Fibroblast of lung (primary cell): ENCODE measurements at regions not wholly inside any gene's neighbourhood (a gene's known extent, or its start where the extent isn't known, plus 50 kb on each side); places are given as distances from the start of the nearest gene placed in this dataset.

Source experiments
- DNase-seq, 2 donors: peaks; one replicate each; pipeline versions ENCODE4 v3.0.0 to v3.0.0-alpha.2; 2010; ENCODE audit warnings: low read depth in 2 of 2
- H2AFZ ChIP-seq: 2 replicates; pipeline ENCODE4 v1.5.1; 2012; ENCODE audit warnings: low read length, control low read depth, inconsistent platforms
- H3K27ac ChIP-seq: 2 replicates; pipeline ENCODE4 v1.5.1; 2011; ENCODE audit warnings: low read length, control low read depth; ENCODE audit not compliant: insufficient read depth
- H3K27me3 ChIP-seq: 2 replicates; pipeline ENCODE4 v1.5.1; 2011; ENCODE audit warnings: mild to moderate bottlenecking, low read length; ENCODE audit not compliant: control insufficient read depth, insufficient read depth
- H3K36me3 ChIP-seq: 2 replicates; pipeline ENCODE4 v1.5.1; 2011; ENCODE audit warnings: low read length; ENCODE audit not compliant: control insufficient read depth, insufficient read depth
- H3K4me1 ChIP-seq: 2 replicates; pipeline ENCODE4 v1.5.1; 2011; ENCODE audit warnings: low read length; ENCODE audit not compliant: control insufficient read depth, insufficient read depth; ENCODE audit errors: extremely low read depth
- H3K4me2 ChIP-seq: 2 replicates; pipeline ENCODE4 v1.5.1; 2011; ENCODE audit warnings: low read length, control low read depth; ENCODE audit not compliant: insufficient read depth; ENCODE audit errors: extremely low read depth
- H3K4me3 ChIP-seq, 4 experiments: fragments of 200-600 bp in 1 of 4; sonication (generic) in 1 of 4; replicated peaks in 1 of 4; 2 replicates each; pipeline ENCODE4 v1.5.1; 2011 to 2016; ENCODE audit warnings: low read length in 4 of 4, low read depth in 3 of 4, mild to moderate bottlenecking in 3 of 4, control low read depth in 2 of 4, inconsistent platforms in 1 of 4, mixed read lengths in 1 of 4; ENCODE audit not compliant: insufficient read depth in 1 of 4; ENCODE audit errors: control extremely low read depth in 1 of 4
- H3K79me2 ChIP-seq: 2 replicates; pipeline ENCODE4 v1.5.1; 2012; ENCODE audit warnings: mild to moderate bottlenecking, low read length, inconsistent platforms; ENCODE audit not compliant: control insufficient read depth, insufficient read depth
- H3K9ac ChIP-seq: 2 replicates; pipeline ENCODE4 v1.5.1; 2011; ENCODE audit warnings: mild to moderate bottlenecking, low read length, control low read depth; ENCODE audit not compliant: insufficient read depth
- H3K9me3 ChIP-seq: 2 replicates; pipeline ENCODE4 v1.5.1; 2012; ENCODE audit warnings: low read depth, low read length; ENCODE audit not compliant: control insufficient read depth, insufficient read depth
- H4K20me1 ChIP-seq: 2 replicates; pipeline ENCODE4 v1.5.1; 2011; ENCODE audit warnings: low read length; ENCODE audit not compliant: control insufficient read depth, insufficient read depth; ENCODE audit errors: extremely low read depth
- EZH2 ChIP-seq: IDR thresholded peaks from 2 replicates; pipeline ENCODE4 v1.5.1; 2012; ENCODE audit warnings: low read length, control low read depth, mild to moderate bottlenecking; ENCODE audit errors: missing control alignments
- TF ChIP-seq, protein P1 (sequence below), 2 donors: IDR thresholded peaks in 1 of 2; conservative IDR thresholded peaks in 1 of 2; 1 replicate in 1 of 2; 2 replicates in 1 of 2; pipeline ENCODE4 v1.5.1; 2011 to 2012; ENCODE audit warnings: low read length in 2 of 2, control low read depth in 1 of 2, inconsistent platforms in 1 of 2, low read depth in 1 of 2, mild to moderate bottlenecking in 1 of 2

DNA sequence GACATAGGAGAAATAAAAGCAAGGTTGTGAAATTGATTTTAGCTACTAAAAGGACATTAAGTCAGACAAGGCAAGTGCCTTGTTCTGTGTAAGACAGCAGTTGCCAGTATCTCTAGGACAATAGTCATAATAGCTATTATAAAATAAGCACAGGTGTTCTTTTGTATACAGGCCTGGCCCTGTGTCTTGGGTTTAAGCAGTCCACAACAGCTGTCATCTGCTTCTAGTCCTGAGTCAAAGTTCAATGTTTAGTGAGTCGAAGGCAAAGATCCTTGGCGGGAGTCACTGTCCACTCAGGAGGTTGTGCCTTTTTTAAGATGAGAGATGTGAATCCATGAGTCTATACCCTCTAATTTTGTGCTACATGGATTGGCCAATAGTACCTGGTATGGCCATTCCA is 79.5 kb downstream of the SC5D start:
- Histone ChIP-seq H3K27ac (no peak overlapping the region), H4K20me1 (no peaks in the 10 kb centered on the region), H3K36me3 (no peaks in the 10 kb centered on the region), H3K9me3 (no peaks in the 10 kb centered on the region), H2AFZ (no peak overlapping the region), H3K4me3 (no peak overlapping the region), H3K79me2 (no peaks in the 10 kb centered on the region), H3K9ac (no peak overlapping the region), H3K4me2 (no peak overlapping the region), H3K27me3 (peaks cover 8% of the 10 kb centered on the region), H3K4me1 (no peaks in the 10 kb centered on the region)
- DNase-seq: no peak
- TF ChIP-seq, protein P1, sequence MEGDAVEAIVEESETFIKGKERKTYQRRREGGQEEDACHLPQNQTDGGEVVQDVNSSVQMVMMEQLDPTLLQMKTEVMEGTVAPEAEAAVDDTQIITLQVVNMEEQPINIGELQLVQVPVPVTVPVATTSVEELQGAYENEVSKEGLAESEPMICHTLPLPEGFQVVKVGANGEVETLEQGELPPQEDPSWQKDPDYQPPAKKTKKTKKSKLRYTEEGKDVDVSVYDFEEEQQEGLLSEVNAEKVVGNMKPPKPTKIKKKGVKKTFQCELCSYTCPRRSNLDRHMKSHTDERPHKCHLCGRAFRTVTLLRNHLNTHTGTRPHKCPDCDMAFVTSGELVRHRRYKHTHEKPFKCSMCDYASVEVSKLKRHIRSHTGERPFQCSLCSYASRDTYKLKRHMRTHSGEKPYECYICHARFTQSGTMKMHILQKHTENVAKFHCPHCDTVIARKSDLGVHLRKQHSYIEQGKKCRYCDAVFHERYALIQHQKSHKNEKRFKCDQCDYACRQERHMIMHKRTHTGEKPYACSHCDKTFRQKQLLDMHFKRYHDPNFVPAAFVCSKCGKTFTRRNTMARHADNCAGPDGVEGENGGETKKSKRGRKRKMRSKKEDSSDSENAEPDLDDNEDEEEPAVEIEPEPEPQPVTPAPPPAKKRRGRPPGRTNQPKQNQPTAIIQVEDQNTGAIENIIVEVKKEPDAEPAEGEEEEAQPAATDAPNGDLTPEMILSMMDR (conservative IDR thresholded peaks at IDR 0.05 in 1 of 2, IDR thresholded peaks at IDR 0.05 in 1 of 2; ENCODE audit: low read depth in 1 of 2, low read length in 2 of 2): no peak
- no peak for TF ChIP-seq EZH2

DNA sequence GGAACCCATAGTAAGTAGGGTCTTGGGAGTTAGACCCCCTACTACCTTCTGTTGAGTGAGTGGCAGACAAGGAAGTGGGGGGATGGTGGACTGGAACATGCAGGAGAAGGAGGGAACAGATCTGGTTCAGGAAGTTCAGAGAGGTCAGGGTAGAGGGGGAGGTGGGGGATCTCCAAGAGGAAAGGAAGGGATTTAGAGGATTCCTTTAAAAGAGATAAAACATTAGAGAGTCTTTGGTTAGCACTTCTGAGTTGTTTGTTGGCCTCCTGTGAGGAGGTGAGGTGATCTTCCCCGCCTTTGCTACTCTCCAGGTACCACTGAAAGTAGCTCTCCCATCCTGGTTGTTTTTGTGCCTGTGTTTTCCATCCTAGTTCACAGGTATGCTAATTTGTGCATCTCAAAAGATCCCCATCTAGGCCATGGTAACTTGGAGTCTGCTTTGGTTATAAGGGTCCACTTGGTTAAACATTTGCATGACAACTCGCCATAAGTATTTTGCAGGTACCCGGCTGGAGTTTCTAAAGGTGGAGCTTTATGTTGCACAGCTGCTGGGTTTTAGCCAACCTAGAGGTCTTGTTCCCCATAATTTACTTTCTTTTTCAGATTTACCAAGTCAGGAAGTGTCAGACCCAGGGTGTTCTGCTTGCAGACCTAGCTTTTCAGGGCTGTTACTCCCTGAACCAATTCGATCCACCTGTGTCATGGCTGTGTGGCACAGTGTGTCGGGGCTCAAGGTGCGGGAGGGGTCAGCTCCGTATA is 79.3 kb upstream of the SORL1 start:
- Histone ChIP-seq H3K9ac (no peak overlapping the region), H3K27me3 (peaks cover 8% of the 10 kb centered on the region), H3K36me3 (no peaks in the 10 kb centered on the region), H2AFZ (no peak overlapping the region), H3K27ac (no peak overlapping the region), H4K20me1 (no peaks in the 10 kb centered on the region), H3K79me2 (no peaks in the 10 kb centered on the region), H3K4me3 (no peak overlapping the region), H3K4me1 (no peaks in the 10 kb centered on the region), H3K4me2 (no peak overlapping the region), H3K9me3 (no peaks in the 10 kb centered on the region)
- no peak for DNase-seq
- TF ChIP-seq, protein P1 (conservative IDR thresholded peaks at IDR 0.05 in 1 of 2, IDR thresholded peaks at IDR 0.05 in 1 of 2; ENCODE audit: low read depth in 1 of 2, low read length in 2 of 2): no peak
- no peak for TF ChIP-seq EZH2

DNA sequence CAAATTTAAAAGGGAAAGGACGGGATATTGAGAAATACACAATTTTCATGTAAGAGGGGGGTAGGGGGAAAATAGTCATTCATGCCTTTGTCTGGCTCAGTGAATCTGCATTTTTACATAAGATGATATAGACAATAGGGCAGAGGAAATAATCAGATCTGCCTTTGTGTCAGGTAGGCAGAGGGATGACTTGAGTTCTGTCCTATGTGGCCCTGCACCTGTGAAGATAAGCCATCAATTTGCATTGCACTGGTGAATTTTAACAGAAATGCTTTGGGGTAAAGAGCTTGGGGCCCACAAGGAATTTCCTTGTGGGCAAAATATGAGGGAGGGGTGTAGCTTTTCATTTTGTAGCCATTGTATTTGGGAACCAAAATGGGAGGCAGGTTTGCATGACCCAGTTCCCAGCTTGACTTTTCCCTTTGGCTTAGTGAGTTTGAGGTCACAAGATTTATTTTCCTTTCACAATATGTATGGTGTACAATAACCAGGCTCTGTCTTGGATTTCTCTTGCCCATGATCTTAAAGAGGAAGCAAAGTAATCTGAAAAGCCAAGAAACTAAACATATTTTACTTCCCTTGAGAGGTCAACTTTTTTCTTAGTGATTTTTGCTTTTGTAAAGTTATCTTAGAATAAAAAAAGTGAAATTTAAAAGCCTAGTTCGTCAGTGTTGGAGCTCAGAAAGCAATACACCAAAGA is 77.7 kb upstream of the SORL1 start:
- TF ChIP-seq EZH2: no peak
- TF ChIP-seq, protein P1 (conservative IDR thresholded peaks at IDR 0.05 in 1 of 2, IDR thresholded peaks at IDR 0.05 in 1 of 2; ENCODE audit: low read depth in 1 of 2, low read length in 2 of 2): no peak
- H3K4me3 ChIP-seq: no peak overlapping the region
- H3K27ac ChIP-seq: no peak overlapping the region

More for the DNA sequence above, 77.7 kb upstream of the SORL1 start:
- no peaks in the 10 kb centered on the region for H4K20me1 ChIP-seq
- no peak for DNase-seq
- no peaks in the 10 kb centered on the region for H3K27me3 ChIP-seq
- no peak overlapping the region for H3K9ac ChIP-seq
- no peak overlapping the region for H2AFZ ChIP-seq
- no peaks in the 10 kb centered on the region for H3K36me3 ChIP-seq
- no peaks in the 10 kb centered on the region for H3K4me1 ChIP-seq
- no peak overlapping the region for H3K4me2 ChIP-seq
- H3K79me2 ChIP-seq: no peaks in the 10 kb centered on the region
- H3K9me3 ChIP-seq: no peaks in the 10 kb centered on the region
